ENCODE measurements at regions not wholly inside any gene's neighbourhood (a gene's known extent, or its start where the extent isn't known, plus 50 kb on each side); places are given as distances from the start of the nearest gene placed in this dataset.

DNA sequence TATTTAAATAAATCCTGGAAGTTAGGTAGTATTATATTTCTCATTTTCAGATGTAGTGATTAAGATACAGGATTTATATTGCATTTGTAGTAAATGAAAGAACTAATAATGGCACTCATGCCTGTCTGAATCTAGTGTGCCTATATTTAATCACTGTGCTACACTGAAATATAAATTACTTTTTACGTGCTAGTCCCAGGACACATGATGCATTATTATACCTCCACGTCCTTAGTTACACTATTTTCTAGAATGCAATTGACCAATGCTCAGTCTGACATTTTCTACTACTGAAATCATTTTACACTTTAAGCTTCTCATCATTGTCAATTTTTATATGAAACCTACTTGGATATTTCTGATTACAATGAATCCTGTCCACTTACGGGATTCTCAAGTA, 80.9 kb upstream of the TMEFF2 start:
- Histone ChIP-seq H2BK5ac (ENCODE audit: low read depth, low read length, poor library complexity) (no peak overlapping the region), H2AFZ (ENCODE audit: insufficient read depth, low read length, poor library complexity) (no peak overlapping the region), H3K4ac (ENCODE audit: low read depth, low read length) (no peak overlapping the region), H2AK5ac (ENCODE audit: low read length) (no peak overlapping the region), H3K9ac (ENCODE audit: low read length) (no peak overlapping the region), H3K4me1 (ENCODE audit: control insufficient read depth in 1 of 2, insufficient read depth in 2 of 2, low read length in 2 of 2) (no peaks in the 10 kb centered on the region), H3K27me3 (ENCODE audit: insufficient read depth, low read length) (no peaks in the 10 kb centered on the region), H3K79me1 (ENCODE audit: low read length) (no peaks in the 10 kb centered on the region), H3K4me2 (ENCODE audit: low read length) (no peak overlapping the region), H3K14ac (ENCODE audit: low read length) (no peak overlapping the region), H3K23ac (ENCODE audit: low read length) (no peak overlapping the region), H2BK120ac (ENCODE audit: insufficient read depth, low read length, poor library complexity) (no peak overlapping the region), H3K18ac (ENCODE audit: low read length) (no peak overlapping the region), H3K9me3 (ENCODE audit: insufficient read depth, low read depth, low read length) (no peaks in the 10 kb centered on the region), H3K27ac (ENCODE audit: low read depth, low read length) (no peak overlapping the region), H4K8ac (ENCODE audit: low read depth, low read length) (no peak overlapping the region), H4K12ac (ENCODE audit: low read depth, low read length) (no peak overlapping the region), H3K79me2 (ENCODE audit: control insufficient read depth, insufficient read depth, low read length, poor library complexity) (no peaks in the 10 kb centered on the region), H2BK12ac (ENCODE audit: low read length) (no peak overlapping the region), H4K91ac (ENCODE audit: low read depth, low read length) (no peak overlapping the region), H3K36me3 (ENCODE audit: control insufficient read depth in 1 of 2, insufficient read depth in 2 of 2, low read length in 2 of 2) (no peaks in the 10 kb centered on the region), H3K4me3 (ENCODE audit: low read depth, low read length) (no peak overlapping the region)
- WGBS (ENCODE audit: extremely low coverage, insufficient coverage, insufficient read length) = no CpG with 5 or more reads among the region's 3 CpGs
- no peak for DNase-seq

GRCh38 chr2:192267484-192267883, 72.8 kb upstream of the TMEFF2 start:
- Histone ChIP-seq H2BK12ac (ENCODE audit: low read length) (no peak overlapping the region), H3K9ac (ENCODE audit: low read length) (no peak overlapping the region), H3K27me3 (ENCODE audit: insufficient read depth, low read length) (no peaks in the 10 kb centered on the region), H4K91ac (ENCODE audit: low read depth, low read length) (no peak overlapping the region), H3K79me2 (ENCODE audit: control insufficient read depth, insufficient read depth, low read length, poor library complexity) (no peaks in the 10 kb centered on the region), H3K23ac (ENCODE audit: low read length) (no peak overlapping the region), H3K4ac (ENCODE audit: low read depth, low read length) (no peak overlapping the region), H2AK5ac (ENCODE audit: low read length) (no peak overlapping the region), H3K9me3 (ENCODE audit: insufficient read depth, low read depth, low read length) (no peaks in the 10 kb centered on the region), H3K36me3 (ENCODE audit: control insufficient read depth in 1 of 2, insufficient read depth in 2 of 2, low read length in 2 of 2) (no peaks in the 10 kb centered on the region), H3K18ac (ENCODE audit: low read length) (no peak overlapping the region), H3K4me1 (ENCODE audit: control insufficient read depth in 1 of 2, insufficient read depth in 2 of 2, low read length in 2 of 2) (no peaks in the 10 kb centered on the region), H4K8ac (ENCODE audit: low read depth, low read length) (no peak overlapping the region), H3K79me1 (ENCODE audit: low read length) (no peaks in the 10 kb centered on the region), H3K4me3 (ENCODE audit: low read depth, low read length) (no peak overlapping the region), H3K27ac (ENCODE audit: low read depth, low read length) (no peak overlapping the region), H2BK5ac (ENCODE audit: low read depth, low read length, poor library complexity) (no peak overlapping the region), H3K4me2 (ENCODE audit: low read length) (no peak overlapping the region), H2BK120ac (ENCODE audit: insufficient read depth, low read length, poor library complexity) (no peak overlapping the region), H4K12ac (ENCODE audit: low read depth, low read length) (no peak overlapping the region), H2AFZ (ENCODE audit: insufficient read depth, low read length, poor library complexity) (no peak overlapping the region), H3K14ac (ENCODE audit: low read length) (no peak overlapping the region)
- DNase-seq = no peak

DNA sequence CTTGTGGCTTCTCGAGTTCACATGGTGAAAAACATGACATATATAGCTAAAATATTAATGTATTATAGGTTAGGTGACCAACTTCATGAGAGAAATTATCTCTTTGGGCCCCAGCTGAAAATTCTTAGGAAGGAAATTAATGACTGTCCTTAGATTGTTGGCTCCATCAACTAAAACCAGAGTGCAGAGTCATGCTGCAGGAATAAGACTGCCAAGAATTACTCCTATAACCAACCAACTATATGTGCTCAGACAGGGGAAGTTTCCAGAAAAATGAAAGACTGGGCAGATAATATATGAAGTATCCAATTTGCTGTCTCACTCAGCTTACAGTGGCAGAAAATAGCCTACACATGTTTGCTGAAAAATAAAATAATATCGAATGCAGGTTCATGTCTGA, 71.0 kb upstream of the TMEFF2 start:
- Histone ChIP-seq H2AFZ (ENCODE audit: insufficient read depth, low read length, poor library complexity) (no peak overlapping the region), H3K9ac (ENCODE audit: low read length) (no peak overlapping the region), H2BK120ac (ENCODE audit: insufficient read depth, low read length, poor library complexity) (no peak overlapping the region), H3K14ac (ENCODE audit: low read length) (no peak overlapping the region), H3K18ac (ENCODE audit: low read length) (no peak overlapping the region), H3K4me3 (ENCODE audit: low read depth, low read length) (no peak overlapping the region), H3K4me2 (ENCODE audit: low read length) (no peak overlapping the region), H3K4me1 (ENCODE audit: control insufficient read depth in 1 of 2, insufficient read depth in 2 of 2, low read length in 2 of 2) (no peaks in the 10 kb centered on the region), H3K79me2 (ENCODE audit: control insufficient read depth, insufficient read depth, low read length, poor library complexity) (no peaks in the 10 kb centered on the region), H4K91ac (ENCODE audit: low read depth, low read length) (no peak overlapping the region), H4K12ac (ENCODE audit: low read depth, low read length) (no peak overlapping the region), H3K27ac (ENCODE audit: low read depth, low read length) (no peak overlapping the region), H3K4ac (ENCODE audit: low read depth, low read length) (no peak overlapping the region), H2BK5ac (ENCODE audit: low read depth, low read length, poor library complexity) (no peak overlapping the region), H3K9me3 (ENCODE audit: insufficient read depth, low read depth, low read length) (no peaks in the 10 kb centered on the region), H3K79me1 (ENCODE audit: low read length) (no peaks in the 10 kb centered on the region), H3K23ac (ENCODE audit: low read length) (no peak overlapping the region), H3K36me3 (ENCODE audit: control insufficient read depth in 1 of 2, insufficient read depth in 2 of 2, low read length in 2 of 2) (no peaks in the 10 kb centered on the region), H2AK5ac (ENCODE audit: low read length) (no peak overlapping the region), H2BK12ac (ENCODE audit: low read length) (no peak overlapping the region), H4K8ac (ENCODE audit: low read depth, low read length) (no peak overlapping the region), H3K27me3 (ENCODE audit: insufficient read depth, low read length) (no peaks in the 10 kb centered on the region)
- no peak for DNase-seq
- WGBS (ENCODE audit: extremely low coverage, insufficient coverage, insufficient read length) = no CpG with 5 or more reads among the region's 2 CpGs

DNA sequence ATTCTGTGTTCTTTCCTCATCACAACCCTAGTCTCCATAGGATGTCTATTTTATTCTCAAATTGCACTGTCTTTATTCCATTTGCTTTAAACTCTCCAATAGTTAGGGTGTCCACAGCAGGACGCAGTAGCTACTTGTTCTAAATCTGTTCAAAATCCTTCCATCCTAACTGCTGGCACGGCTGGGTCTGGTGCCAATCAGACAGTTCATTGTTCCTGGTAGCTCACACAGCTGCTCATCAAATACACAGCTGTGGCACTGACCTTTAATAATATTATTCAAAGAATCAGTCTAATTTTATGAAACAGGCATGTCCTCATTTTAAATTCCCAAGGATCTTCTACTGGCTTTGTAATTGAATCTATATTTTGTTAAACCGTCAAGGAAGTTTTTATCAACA, 59.7 kb upstream of the TMEFF2 start:
- H3K9ac ChIP-seq (ENCODE audit: low read length) = no peak overlapping the region
- no peaks in the 10 kb centered on the region for H3K4me1 ChIP-seq (ENCODE audit: control insufficient read depth in 1 of 2, insufficient read depth in 2 of 2, low read length in 2 of 2)
- H2AK5ac ChIP-seq (ENCODE audit: low read length) = no peak overlapping the region
- H3K36me3 ChIP-seq (ENCODE audit: control insufficient read depth in 1 of 2, insufficient read depth in 2 of 2, low read length in 2 of 2) = no peaks in the 10 kb centered on the region
- H3K4me3 ChIP-seq (ENCODE audit: low read depth, low read length) = no peak overlapping the region
- H3K18ac ChIP-seq (ENCODE audit: low read length) = no peak overlapping the region
- H3K14ac ChIP-seq (ENCODE audit: low read length) = no peak overlapping the region
- H2BK120ac ChIP-seq (ENCODE audit: insufficient read depth, low read length, poor library complexity) = no peak overlapping the region
- H2BK5ac ChIP-seq (ENCODE audit: low read depth, low read length, poor library complexity) = no peak overlapping the region
- no peak overlapping the region for H4K91ac ChIP-seq (ENCODE audit: low read depth, low read length)
- no peak overlapping the region for H3K27ac ChIP-seq (ENCODE audit: low read depth, low read length)
- no peak overlapping the region for H2BK12ac ChIP-seq (ENCODE audit: low read length)
- no peak overlapping the region for H4K12ac ChIP-seq (ENCODE audit: low read depth, low read length)
- no peak overlapping the region for H2AFZ ChIP-seq (ENCODE audit: insufficient read depth, low read length, poor library complexity)
- no peak overlapping the region for H3K23ac ChIP-seq (ENCODE audit: low read length)
- no peak overlapping the region for H3K4ac ChIP-seq (ENCODE audit: low read depth, low read length)
- no peaks in the 10 kb centered on the region for H3K9me3 ChIP-seq (ENCODE audit: insufficient read depth, low read depth, low read length)
- no peaks in the 10 kb centered on the region for H3K79me2 ChIP-seq (ENCODE audit: control insufficient read depth, insufficient read depth, low read length, poor library complexity)
- no peaks in the 10 kb centered on the region for H3K27me3 ChIP-seq (ENCODE audit: insufficient read depth, low read length)
- DNase-seq = no peak
- H3K79me1 ChIP-seq (ENCODE audit: low read length) = no peaks in the 10 kb centered on the region
- no peak overlapping the region for H4K8ac ChIP-seq (ENCODE audit: low read depth, low read length)
- WGBS (ENCODE audit: extremely low coverage, insufficient coverage, insufficient read length) = no CpG with 5 or more reads among the region's 3 CpGs
- no peak overlapping the region for H3K4me2 ChIP-seq (ENCODE audit: low read length)

DNA sequence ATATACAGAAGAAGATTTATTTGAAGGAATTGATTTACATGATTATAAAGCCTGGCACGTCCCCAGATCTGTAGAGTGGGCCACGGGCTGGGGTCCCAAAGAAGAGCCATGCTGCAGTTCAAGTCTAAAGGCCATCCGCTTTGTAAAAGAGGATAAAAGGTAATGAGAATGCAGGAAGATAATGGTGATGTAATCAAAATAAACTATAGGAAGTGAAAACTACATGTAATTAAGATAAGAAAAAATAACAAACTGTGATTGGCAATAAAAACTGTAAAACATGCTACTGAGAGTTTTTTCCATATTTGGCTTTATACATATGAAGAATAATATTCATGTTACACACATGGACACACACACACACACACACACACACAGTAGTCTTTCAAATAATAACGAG, 59.0 kb upstream of the TMEFF2 start:
- Histone ChIP-seq H3K27me3 (ENCODE audit: insufficient read depth, low read length) (no peaks in the 10 kb centered on the region), H3K27ac (ENCODE audit: low read depth, low read length) (no peak overlapping the region), H3K18ac (ENCODE audit: low read length) (no peak overlapping the region), H3K23ac (ENCODE audit: low read length) (no peak overlapping the region), H3K4me2 (ENCODE audit: low read length) (no peak overlapping the region), H4K8ac (ENCODE audit: low read depth, low read length) (no peak overlapping the region), H3K79me2 (ENCODE audit: control insufficient read depth, insufficient read depth, low read length, poor library complexity) (no peaks in the 10 kb centered on the region), H3K4me3 (ENCODE audit: low read depth, low read length) (no peak overlapping the region), H4K91ac (ENCODE audit: low read depth, low read length) (no peak overlapping the region), H2AFZ (ENCODE audit: insufficient read depth, low read length, poor library complexity) (no peak overlapping the region), H2AK5ac (ENCODE audit: low read length) (no peak overlapping the region), H2BK12ac (ENCODE audit: low read length) (no peak overlapping the region), H3K14ac (ENCODE audit: low read length) (no peak overlapping the region), H3K4ac (ENCODE audit: low read depth, low read length) (no peak overlapping the region), H3K36me3 (ENCODE audit: control insufficient read depth in 1 of 2, insufficient read depth in 2 of 2, low read length in 2 of 2) (no peaks in the 10 kb centered on the region), H3K4me1 (ENCODE audit: control insufficient read depth in 1 of 2, insufficient read depth in 2 of 2, low read length in 2 of 2) (no peaks in the 10 kb centered on the region), H2BK5ac (ENCODE audit: low read depth, low read length, poor library complexity) (no peak overlapping the region), H2BK120ac (ENCODE audit: insufficient read depth, low read length, poor library complexity) (no peak overlapping the region), H3K9ac (ENCODE audit: low read length) (no peak overlapping the region), H4K12ac (ENCODE audit: low read depth, low read length) (no peak overlapping the region), H3K9me3 (ENCODE audit: insufficient read depth, low read depth, low read length) (no peaks in the 10 kb centered on the region), H3K79me1 (ENCODE audit: low read length) (no peaks in the 10 kb centered on the region)
- DNase-seq = no peak
- no CpG with 5 or more reads among the region's 4 CpGs for WGBS (ENCODE audit: extremely low coverage, insufficient coverage, insufficient read length)

Measured in trophoblast cell (in vitro differentiated cells and primary cell).